Fibroblast of mammary gland (primary cell): ENCODE measurements at regions not wholly inside any gene's neighbourhood (a gene's known extent, or its start where the extent isn't known, plus 50 kb on each side); places are given as distances from the start of the nearest gene placed in this dataset.

ENCODE experiments used
- DNase-seq: peaks from one replicate; pipeline ENCODE4 v3.0.0-alpha.2; 2010; ENCODE audit warnings: low read depth
- H3K4me3 ChIP-seq: 2 replicates; pipeline ENCODE4 v1.5.1; 2011; ENCODE audit warnings: low read depth, mild to moderate bottlenecking, low read length, moderate library complexity; ENCODE audit not compliant: control insufficient read depth
- TF ChIP-seq, protein P1 (sequence below): conservative IDR thresholded peaks from 2 replicates; pipeline ENCODE4 v1.5.1; 2011; ENCODE audit warnings: low read depth, low read length, inconsistent platforms; ENCODE audit not compliant: control insufficient read depth, insufficient read depth

DNA sequence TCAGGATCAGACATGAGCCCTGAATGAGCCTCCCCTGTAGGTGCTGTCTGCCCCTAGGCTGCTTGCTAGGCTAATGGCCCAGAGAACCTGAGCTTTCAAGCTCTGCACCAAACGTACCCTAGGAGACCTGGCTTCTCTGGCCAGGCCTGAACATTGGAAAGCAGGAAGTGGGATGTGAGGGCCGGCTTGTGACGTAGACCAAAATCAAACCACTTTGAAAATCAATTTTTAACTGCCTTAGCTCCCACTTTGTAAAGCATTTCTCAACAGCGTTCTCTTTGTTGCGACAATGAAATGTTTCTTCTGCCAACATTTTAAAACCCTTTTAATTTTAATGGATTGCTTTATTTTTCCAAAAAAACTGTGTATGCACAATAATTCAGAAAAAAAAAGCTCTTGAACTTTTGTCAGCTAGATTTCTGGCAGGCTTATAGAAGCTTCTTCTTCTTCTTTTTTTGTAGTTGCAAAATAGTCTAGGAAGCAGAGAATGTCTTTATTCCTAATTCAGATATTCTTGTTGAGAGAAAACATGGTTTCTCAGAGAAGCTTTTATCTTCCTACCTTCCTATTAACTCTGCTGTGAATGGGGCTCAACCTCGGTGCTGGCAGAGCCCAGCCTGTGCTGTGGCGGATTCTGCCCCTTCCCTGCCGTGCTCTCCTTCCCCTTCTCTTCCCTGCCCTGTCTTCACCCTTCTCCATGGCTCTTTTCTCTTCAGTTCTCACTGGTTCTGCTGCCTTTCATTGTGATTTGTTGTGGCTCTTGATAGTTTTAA is 145.2 kb upstream of the SFRP2 start:
- H3K4me3 ChIP-seq = no peak overlapping the region
- DNase-seq = peak; percentile 33
- TF ChIP-seq, protein P1, sequence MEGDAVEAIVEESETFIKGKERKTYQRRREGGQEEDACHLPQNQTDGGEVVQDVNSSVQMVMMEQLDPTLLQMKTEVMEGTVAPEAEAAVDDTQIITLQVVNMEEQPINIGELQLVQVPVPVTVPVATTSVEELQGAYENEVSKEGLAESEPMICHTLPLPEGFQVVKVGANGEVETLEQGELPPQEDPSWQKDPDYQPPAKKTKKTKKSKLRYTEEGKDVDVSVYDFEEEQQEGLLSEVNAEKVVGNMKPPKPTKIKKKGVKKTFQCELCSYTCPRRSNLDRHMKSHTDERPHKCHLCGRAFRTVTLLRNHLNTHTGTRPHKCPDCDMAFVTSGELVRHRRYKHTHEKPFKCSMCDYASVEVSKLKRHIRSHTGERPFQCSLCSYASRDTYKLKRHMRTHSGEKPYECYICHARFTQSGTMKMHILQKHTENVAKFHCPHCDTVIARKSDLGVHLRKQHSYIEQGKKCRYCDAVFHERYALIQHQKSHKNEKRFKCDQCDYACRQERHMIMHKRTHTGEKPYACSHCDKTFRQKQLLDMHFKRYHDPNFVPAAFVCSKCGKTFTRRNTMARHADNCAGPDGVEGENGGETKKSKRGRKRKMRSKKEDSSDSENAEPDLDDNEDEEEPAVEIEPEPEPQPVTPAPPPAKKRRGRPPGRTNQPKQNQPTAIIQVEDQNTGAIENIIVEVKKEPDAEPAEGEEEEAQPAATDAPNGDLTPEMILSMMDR = no peak

DNA sequence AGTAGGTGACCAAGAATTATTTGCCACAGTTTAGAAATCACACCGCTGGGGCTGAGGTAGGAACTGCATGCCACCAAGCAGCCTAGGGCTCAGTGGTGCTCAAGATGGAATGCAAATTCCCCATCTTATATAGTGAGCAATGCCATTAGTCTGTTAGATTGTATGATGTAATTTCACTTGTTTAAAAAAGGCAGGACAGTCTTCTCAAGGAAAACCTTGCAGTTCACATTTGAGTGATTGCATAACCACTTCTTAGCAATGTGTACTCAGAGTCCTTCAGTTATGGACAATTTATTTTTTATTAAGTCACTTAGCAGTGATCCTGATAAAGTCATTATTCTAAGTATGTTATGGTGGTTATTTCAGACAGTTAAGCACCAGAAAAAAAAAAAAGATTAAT is 142.9 kb upstream of the SFRP2 start:
- DNase-seq = peak; percentile 80
- TF ChIP-seq, protein P1 = no peak
- H3K4me3 ChIP-seq = no peak overlapping the region

DNA sequence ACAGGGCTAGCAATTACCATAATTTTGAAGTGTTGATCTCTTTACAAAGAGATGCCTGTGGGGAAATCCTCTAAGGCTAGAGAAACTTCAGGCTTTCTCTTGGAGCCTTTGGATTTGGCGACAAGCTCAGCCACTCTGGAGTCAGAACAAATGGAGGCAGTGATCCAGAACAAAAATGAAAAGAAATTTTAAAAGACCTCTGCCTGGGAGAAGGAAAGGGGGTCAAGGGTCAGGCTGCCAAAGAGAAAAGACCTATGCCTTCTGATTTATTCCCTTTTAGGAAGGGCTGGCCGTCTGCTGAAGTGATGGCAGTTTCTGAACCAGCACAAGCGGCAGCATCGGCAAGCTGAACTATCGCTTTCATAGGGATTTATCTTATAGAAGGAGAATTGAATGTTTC is 140.8 kb upstream of the SFRP2 start:
- TF ChIP-seq, protein P1 = no peak
- DNase-seq = no peak
- H3K4me3 ChIP-seq = no peak overlapping the region

DNA sequence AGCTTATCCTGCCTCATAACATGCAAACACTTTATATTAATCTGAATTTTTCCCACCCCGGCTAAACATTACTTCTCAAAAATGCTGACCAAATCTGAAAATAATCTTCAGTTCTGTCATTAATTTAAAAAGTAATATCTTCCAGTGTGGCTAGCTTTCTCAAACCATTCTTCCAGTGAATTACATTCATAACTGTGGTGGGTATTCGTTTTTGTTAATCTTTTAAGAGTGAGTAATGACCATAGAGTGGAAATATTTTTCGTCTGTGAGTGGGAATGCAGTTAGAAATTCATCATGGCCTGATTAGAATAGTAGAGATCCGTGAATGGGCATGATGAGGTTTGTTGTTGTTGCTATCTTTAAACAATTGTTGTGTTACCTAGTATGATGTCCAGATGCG is 138.6 kb upstream of the SFRP2 start:
- peak; percentile 37 for DNase-seq

DNA sequence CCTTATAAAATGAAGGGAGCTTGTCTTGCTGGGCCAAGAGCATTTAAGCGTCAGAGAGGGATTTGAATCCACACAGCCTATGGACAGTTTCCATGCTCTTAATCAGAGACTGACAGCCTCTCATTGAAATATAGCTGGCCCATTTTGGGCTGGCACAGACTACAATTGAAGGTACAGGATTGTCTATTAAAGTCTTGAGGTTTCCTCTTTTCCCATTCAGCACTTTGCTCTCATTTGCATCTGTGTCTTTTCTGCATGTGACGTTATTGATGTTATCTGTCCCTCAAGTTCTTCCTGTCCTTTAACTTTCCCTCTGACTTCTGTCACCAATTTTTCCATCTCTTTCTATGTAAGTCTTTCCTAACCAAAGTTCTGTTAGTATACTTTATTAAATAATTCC is 133.3 kb upstream of the SFRP2 start:
- TF ChIP-seq, protein P1 = no peak
- no peak overlapping the region for H3K4me3 ChIP-seq
- no peak for DNase-seq

More for the DNA sequence above, 138.6 kb upstream of the SFRP2 start:
- H3K4me3 ChIP-seq = no peak overlapping the region
- TF ChIP-seq, protein P1 = no peak

DNA sequence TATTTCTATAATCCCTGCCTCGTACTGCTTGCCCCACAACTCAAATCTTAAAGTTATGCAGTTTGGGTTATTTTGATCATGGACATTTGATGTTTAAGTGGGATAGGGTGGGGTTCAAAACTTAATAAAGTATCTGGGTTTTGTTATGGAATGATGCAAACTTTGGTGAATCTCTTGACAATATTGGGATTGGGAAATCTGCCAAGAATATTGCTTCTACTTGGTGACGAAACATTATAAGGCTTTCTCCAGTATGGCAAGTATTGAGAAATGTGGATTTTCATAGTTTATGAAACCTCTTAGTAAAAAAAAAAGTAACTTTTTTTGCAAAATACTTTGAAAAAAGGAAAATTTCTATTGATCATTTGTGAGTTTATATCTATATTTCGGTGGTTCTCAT is 130.8 kb upstream of the SFRP2 start:
- H3K4me3 ChIP-seq = no peak overlapping the region
- peak; percentile 80 for DNase-seq
- TF ChIP-seq, protein P1 = no peak
